Myocyte (in vitro differentiated cells): ENCODE measurements at regions not wholly inside any gene's neighbourhood (a gene's known extent, or its start where the extent isn't known, plus 50 kb on each side); places are given as distances from the start of the nearest gene placed in this dataset.
"Not testable (repeated sequence)": the region's sequence is repeated elsewhere in the genome, so short reads cannot be mapped to it uniquely, and the experiment has no call there.

ENCODE experiments used
- DNase-seq: peaks from one replicate; pipeline ENCODE4 v3.0.0-alpha.2; 2012; ENCODE audit warnings: low read depth

GRCh38 chr5:44546286-44546685 lies 157.1 kb upstream of the FGF10 start:
- DNase-seq: peak; percentile 2

- no peak for DNase-seq
Observed at GRCh38 chr5:44543511-44543910, 154.3 kb upstream of the FGF10 start.

DNA sequence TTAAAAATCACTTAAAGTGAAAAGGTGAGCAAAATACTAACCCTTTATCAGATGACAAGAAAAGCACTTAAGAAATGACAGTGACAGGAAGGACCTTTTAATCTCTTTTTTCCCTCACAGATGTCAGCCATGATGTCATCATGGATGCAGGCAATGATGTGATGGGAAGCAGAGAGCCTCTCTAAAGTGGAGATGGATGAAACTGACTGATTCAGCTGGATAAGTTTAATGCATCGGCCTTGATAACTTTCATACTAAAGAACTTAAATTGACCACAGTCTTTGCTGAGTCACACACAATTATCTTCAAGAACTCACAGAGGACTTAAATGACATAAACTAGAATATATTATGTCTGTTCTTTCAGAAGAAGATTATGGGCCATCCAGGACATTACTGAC lies 153.2 kb upstream of the FGF10 start:
- no peak for DNase-seq

DNA sequence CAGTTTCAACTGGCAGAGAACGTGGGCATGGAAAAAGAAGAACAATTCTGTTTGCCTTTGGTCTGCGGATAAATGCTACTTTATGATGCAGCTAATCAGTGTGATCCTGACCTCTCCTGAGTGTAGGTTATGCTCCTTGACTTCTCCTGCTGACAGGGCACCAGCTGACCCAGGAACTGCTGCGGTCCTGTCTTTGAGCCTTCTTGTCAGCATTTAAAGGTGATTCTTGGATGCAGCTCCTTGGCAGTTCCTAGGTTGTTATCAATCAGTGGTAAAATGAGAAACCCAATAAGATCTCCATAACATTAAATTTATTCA lies 150.3 kb upstream of the FGF10 start:
- no peak for DNase-seq

DNA sequence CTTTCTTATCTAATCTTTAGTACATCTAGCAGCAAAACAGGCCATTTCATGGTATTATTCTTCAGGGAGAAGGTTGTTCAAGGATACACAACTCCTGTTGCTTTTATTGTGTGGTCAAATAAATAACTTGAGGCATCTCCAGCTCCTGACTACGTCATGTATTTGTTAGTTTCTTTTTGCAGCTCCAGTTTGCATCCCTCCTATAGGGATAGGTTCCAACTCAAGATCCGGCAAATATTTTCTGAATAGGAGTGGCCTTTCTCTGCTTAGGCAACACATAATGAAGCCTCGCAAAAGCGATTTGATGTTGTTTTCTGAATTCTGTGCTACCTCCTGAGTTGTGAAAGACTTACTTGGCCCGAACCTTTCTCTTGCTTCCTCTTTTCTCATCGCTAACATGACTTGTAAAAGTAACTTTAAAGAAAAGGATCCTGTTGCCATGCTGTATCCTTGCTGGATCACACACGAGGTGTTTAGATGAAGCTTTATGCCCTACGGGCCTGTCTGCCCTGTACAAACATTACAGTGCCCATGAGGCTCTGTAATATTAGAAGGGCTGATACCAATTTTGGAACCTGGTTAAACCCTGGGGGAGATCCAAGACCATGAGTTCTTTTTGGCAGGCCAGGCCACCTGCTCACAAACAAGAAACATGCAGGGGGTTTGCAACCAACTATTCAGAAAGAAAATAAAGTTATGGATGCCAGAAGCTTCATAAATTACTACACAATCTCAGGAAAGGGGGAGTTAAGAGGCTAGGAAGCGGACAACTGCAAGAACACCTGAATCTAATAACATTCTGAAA lies 149.8 kb upstream of the FGF10 start:
- DNase-seq: peak; percentile 9

DNA sequence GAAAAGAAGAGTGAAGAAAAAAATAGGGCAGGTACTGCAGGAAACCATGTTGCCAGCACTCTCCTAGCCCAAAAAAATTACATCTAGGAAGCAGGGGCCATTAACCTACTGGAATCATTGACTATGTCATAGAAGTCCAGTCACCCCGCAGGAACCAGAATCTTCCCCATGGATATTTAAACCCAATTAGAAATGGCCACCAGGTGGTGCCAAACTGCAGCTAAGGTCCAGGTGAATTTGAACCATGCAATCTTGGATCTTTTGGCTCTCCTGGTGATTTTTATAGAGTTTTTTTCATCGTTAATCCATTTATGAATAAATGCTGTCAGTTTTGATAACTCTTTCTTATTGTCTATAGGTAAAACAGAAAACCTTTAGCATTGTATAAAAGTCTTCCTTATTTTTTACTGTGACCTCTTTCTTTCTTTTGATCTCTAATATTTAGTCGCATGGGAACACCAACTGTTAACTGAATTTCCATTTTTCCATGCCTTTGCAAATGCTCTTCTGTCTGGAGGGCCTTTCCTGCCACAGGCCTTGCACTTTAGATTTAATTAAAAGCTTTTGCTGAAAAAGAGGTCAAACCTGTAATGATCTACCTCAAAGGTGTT lies 147.5 kb upstream of the FGF10 start:
- peak; percentile 43 for DNase-seq

- no peak for DNase-seq
Observed at GRCh38 chr5:44535621-44536020, 146.4 kb upstream of the FGF10 start.

GRCh38 chr5:44532981-44533380 lies 143.8 kb upstream of the FGF10 start:
- no peak for DNase-seq

DNA sequence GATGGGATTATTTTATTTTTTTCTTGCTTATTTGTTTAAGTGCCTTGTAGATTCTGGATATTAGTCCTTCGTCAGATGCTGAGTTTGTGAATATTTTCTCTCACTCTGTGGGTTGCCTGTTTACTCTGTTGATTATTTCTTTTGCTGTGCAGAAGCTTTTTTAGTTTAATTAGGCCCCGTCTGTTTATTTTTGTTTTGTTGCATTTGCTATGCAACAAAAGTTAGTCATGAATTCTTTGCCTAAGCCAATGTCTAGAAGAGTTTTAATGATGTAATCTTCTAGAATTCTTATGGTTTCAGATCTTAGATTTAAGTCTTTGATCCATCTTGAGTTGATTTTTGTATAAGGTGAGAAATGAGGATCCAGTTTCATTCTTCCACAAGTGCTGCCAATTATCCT lies 142.5 kb upstream of the FGF10 start:
- not testable (repeated sequence) for DNase-seq

DNA sequence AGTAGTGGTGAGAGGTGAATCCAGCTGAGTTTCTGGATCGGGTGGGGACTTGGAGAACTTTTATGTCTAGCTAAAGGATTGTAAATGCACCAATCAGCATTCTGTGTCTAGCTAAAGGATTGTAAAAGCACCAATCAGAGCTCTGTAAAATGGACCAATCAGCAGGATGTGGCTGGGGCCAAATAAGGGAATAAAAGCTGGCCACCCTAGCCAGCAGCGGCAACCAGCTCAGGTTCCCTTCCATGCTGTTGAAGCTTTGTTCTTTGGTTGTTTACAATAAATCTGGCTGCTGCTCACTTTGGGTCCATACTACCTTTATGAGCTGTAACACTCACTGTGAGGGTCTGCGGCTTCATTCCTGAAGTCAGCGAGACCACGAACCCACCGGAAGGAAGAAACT lies 141.6 kb upstream of the FGF10 start:
- DNase-seq: not testable (repeated sequence)

GRCh38 chr5:44511596-44511995 lies 122.4 kb upstream of the FGF10 start:
- DNase-seq: no peak

- DNase-seq: peak; percentile 60
Observed at GRCh38 chr5:44506561-44506960, 117.3 kb upstream of the FGF10 start.

GRCh38 chr5:44499381-44499780 lies 110.2 kb upstream of the FGF10 start:
- DNase-seq: no peak

DNA sequence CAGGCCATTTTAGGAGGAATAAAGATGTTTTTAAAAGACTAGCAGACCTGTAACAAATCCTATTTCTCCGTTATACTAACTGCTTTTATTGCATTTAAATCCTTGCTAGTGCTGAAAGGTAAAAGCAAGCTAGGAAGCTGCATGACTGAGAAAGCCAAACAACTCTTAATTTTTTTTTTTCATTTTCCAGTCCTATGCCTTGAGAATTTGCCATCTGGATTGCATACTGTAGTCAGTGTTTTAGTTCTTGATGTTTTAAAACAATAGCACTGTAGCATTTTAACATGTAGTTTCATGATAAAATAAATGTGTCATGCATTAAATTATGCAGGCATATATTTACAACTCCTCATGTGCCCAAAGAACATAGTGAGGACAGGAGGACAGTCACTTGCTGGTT lies 108.4 kb upstream of the FGF10 start:
- DNase-seq: no peak

- DNase-seq: no peak
Observed at GRCh38 chr5:44495280-44495679, 106.1 kb upstream of the FGF10 start.

- no peak for DNase-seq
Observed at GRCh38 chr5:44489759-44490158, 100.5 kb upstream of the FGF10 start.

DNA sequence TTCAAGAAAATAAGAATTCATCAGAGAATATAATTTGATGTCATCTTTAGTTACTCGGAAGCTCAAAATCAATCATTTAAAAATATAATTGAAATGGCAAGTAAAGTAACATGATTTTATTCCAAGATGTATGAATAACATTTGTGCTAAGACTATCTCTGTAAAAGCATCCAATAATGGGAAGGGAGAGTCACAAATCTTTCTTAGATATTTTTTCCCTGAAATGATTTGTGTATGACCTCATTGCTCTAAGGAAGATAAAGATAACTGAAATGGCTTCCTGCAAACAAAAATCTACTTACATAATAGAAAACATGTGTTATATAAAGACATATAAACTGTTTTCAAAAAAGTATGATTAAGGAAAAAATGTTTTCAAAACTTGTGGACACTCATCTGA lies 97.4 kb upstream of the FGF10 start:
- no peak for DNase-seq

GRCh38 chr5:44454002-44454401 lies 64.8 kb upstream of the FGF10 start:
- DNase-seq: no peak

DNA sequence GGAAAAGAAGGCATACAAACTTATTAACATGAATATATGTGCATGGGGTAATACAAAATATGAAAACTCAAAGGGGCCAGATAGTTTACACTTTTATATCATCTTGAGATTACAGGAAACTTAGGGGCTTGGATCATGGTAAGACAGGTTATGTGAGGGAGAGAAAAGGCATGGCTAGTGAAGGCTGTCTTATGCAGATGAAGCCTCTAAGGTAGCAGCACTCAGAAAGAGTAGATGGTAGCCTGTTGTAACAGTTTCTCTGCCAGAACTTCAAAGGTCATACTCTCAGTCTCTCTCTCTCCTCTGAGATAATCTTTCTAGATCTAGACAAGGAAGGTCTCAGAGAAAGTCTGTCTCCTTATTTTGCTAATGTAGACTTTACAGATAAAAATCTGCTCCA lies 57.2 kb upstream of the FGF10 start:
- no peak for DNase-seq

DNA sequence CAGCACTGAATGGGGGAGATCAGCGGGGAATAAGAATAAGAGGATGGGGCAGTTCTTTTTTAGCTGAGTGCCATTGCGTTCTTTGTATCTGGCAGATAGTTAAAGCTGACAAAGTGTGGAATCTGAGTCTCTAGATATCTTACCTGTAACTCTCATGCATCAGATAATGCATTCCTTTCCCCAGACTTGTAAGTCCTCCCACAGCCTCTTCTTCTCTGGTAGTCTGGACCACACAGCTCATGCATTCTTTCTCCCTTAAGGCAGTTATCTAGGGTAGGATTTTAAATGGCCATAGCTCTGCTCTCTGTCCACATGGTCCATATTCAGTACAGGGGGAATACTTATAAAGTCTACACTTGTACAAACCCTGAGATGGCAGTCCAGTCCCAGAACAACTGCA lies 54.0 kb upstream of the FGF10 start:
- no peak for DNase-seq

- no peak for DNase-seq
Observed at GRCh38 chr5:44441460-44441859, 52.2 kb upstream of the FGF10 start.

- DNase-seq: no peak
Observed at GRCh38 chr5:44440186-44440585, 51.0 kb upstream of the FGF10 start.
